Panc1 (cell line): ENCODE measurements at regions not wholly inside any gene's neighbourhood (a gene's known extent, or its start where the extent isn't known, plus 50 kb on each side); places are given as distances from the start of the nearest gene placed in this dataset.

Experiments
- POLR2AphosphoS5 ChIP-seq: IDR thresholded peaks from 2 replicates; pipeline ENCODE4 v1.6.1; 2012; ENCODE audit warnings: mild to moderate bottlenecking, low read depth, low read length, moderate library complexity
- TCF7L2 ChIP-seq: IDR thresholded peaks from 2 replicates; pipeline ENCODE4 v1.6.1; 2011; ENCODE audit warnings: mild to moderate bottlenecking, low read depth, low read length, inconsistent platforms
- TF ChIP-seq, protein P1 (sequence below): fragments of 450-650 bp; IDR thresholded peaks from 2 replicates; pipeline ENCODE4 v1.5.1; 2017; ENCODE audit warnings: mild to moderate bottlenecking
- TF ChIP-seq, protein P2 (sequence below), 2 experiments: IDR thresholded peaks; 2 replicates each; pipeline ENCODE4 v1.6.1; 2011 to 2012; ENCODE audit warnings: low read depth in 2 of 2, control low read depth in 1 of 2, low read length in 1 of 2, mild to moderate bottlenecking in 1 of 2, moderate library complexity in 1 of 2; ENCODE audit not compliant: insufficient read depth in 1 of 2

DNA sequence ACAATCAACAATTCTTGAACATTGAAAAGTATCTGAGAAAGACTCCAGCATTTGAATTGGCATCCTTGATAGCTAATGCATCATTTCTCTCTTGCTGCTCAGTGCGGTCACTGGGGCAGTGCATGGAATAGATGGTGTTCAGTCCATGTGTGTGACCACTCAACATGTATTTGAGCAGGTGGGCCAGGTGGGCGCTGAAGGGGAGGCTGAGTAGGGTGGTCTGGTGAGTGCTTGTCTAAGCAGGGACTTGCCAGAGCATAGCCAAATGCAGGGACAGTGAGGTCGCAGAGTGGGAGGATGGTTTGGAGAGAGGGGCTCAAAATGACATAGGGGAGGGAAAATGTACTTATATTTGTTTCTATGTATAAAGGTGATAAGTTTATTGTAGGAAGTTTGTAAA is 409.0 kb downstream of the TMEM121 start:
- TF ChIP-seq, protein P1, sequence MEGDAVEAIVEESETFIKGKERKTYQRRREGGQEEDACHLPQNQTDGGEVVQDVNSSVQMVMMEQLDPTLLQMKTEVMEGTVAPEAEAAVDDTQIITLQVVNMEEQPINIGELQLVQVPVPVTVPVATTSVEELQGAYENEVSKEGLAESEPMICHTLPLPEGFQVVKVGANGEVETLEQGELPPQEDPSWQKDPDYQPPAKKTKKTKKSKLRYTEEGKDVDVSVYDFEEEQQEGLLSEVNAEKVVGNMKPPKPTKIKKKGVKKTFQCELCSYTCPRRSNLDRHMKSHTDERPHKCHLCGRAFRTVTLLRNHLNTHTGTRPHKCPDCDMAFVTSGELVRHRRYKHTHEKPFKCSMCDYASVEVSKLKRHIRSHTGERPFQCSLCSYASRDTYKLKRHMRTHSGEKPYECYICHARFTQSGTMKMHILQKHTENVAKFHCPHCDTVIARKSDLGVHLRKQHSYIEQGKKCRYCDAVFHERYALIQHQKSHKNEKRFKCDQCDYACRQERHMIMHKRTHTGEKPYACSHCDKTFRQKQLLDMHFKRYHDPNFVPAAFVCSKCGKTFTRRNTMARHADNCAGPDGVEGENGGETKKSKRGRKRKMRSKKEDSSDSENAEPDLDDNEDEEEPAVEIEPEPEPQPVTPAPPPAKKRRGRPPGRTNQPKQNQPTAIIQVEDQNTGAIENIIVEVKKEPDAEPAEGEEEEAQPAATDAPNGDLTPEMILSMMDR = no peak
- TF ChIP-seq, protein P2, sequence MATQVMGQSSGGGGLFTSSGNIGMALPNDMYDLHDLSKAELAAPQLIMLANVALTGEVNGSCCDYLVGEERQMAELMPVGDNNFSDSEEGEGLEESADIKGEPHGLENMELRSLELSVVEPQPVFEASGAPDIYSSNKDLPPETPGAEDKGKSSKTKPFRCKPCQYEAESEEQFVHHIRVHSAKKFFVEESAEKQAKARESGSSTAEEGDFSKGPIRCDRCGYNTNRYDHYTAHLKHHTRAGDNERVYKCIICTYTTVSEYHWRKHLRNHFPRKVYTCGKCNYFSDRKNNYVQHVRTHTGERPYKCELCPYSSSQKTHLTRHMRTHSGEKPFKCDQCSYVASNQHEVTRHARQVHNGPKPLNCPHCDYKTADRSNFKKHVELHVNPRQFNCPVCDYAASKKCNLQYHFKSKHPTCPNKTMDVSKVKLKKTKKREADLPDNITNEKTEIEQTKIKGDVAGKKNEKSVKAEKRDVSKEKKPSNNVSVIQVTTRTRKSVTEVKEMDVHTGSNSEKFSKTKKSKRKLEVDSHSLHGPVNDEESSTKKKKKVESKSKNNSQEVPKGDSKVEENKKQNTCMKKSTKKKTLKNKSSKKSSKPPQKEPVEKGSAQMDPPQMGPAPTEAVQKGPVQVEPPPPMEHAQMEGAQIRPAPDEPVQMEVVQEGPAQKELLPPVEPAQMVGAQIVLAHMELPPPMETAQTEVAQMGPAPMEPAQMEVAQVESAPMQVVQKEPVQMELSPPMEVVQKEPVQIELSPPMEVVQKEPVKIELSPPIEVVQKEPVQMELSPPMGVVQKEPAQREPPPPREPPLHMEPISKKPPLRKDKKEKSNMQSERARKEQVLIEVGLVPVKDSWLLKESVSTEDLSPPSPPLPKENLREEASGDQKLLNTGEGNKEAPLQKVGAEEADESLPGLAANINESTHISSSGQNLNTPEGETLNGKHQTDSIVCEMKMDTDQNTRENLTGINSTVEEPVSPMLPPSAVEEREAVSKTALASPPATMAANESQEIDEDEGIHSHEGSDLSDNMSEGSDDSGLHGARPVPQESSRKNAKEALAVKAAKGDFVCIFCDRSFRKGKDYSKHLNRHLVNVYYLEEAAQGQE (IDR thresholded peaks at IDR 0.05; ENCODE audit: insufficient read depth in 1 of 2, low read depth in 2 of 2, low read length in 1 of 2) = no peak
- TF ChIP-seq TCF7L2 (no peak), POLR2AphosphoS5 (no peak)
